ENCODE measurements at regions not wholly inside any gene's neighbourhood (a gene's known extent, or its start where the extent isn't known, plus 50 kb on each side); places are given as distances from the start of the nearest gene placed in this dataset.

DNA sequence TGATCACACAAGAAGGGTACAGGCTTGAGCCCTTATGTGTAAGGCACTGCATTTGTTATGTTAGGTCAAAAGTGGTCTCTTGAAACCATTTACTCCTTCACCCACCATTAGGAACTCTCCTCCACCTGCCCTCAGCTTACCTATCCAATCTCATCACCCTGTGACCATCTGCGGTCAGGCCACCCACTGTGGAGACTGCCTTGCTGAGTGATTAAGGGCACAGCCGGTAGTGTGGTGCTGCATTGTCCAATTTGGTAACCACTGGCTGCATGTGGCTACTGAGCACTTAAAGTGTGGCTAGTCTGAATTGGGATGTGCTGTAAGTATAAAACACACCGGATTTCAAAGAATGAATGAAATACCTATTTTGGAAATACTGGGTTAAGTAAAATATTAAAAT lies 177.1 kb upstream of the PARP11 start:
- Histone ChIP-seq H3K4me2 (ENCODE audit: low read length) (no peak overlapping the region), H3K4me1 (ENCODE audit: insufficient read depth, low read length, poor library complexity, severe bottlenecking) (no peaks in the 10 kb centered on the region), H3K9me2 (ENCODE audit: insufficient read depth, low read length) (no peaks in the 10 kb centered on the region), H3K27ac (ENCODE audit: low read depth, low read length, poor library complexity, severe bottlenecking) (no peak overlapping the region), H3K4me3 (ENCODE audit: low read depth, low read length, poor library complexity, severe bottlenecking) (no peak overlapping the region), H3K79me2 (ENCODE audit: insufficient read depth, low read depth, low read length) (no peaks in the 10 kb centered on the region), H2AFZ (ENCODE audit: low read length) (no peak overlapping the region), H4K20me1 (ENCODE audit: insufficient read depth, low read length) (no peaks in the 10 kb centered on the region), H3K9me3 (ENCODE audit: low read length) (no peaks in the 10 kb centered on the region), H3K36me3 (ENCODE audit: insufficient read depth, low read length) (no peaks in the 10 kb centered on the region)
- POLR2A ChIA-PET = interaction anchor here (0.5 to 0.8 kb wide), 3 partner anchors 27 to 1721 kb away, joined by 3 read pairs; no protein-coding TSS in a partner anchor
- intact Hi-C loops (cut with micrococcal nuclease; ENCODE audit: unreplicated experiment) = no loop called here
- DNase-seq (ENCODE audit: low spot score) = no peak
- no TSS peak for BruUV-seq (replicated peaks)
- CTCF ChIA-PET (ENCODE audit: unreplicated experiment) = interaction anchor here (0.5 kb wide), 1 partner anchor 19 kb away, joined by 3 read pairs; no protein-coding TSS in a partner anchor
- TF ChIP-seq, protein P1, sequence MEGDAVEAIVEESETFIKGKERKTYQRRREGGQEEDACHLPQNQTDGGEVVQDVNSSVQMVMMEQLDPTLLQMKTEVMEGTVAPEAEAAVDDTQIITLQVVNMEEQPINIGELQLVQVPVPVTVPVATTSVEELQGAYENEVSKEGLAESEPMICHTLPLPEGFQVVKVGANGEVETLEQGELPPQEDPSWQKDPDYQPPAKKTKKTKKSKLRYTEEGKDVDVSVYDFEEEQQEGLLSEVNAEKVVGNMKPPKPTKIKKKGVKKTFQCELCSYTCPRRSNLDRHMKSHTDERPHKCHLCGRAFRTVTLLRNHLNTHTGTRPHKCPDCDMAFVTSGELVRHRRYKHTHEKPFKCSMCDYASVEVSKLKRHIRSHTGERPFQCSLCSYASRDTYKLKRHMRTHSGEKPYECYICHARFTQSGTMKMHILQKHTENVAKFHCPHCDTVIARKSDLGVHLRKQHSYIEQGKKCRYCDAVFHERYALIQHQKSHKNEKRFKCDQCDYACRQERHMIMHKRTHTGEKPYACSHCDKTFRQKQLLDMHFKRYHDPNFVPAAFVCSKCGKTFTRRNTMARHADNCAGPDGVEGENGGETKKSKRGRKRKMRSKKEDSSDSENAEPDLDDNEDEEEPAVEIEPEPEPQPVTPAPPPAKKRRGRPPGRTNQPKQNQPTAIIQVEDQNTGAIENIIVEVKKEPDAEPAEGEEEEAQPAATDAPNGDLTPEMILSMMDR (conservative IDR thresholded peaks at IDR 0.05; ENCODE audit: low read length) = no peak
- no peak for TF ChIP-seq EZH2phosphoT487 (IDR thresholded peaks at IDR 0.05; ENCODE audit: borderline replicate concordance, low read depth, low read length)

DNA sequence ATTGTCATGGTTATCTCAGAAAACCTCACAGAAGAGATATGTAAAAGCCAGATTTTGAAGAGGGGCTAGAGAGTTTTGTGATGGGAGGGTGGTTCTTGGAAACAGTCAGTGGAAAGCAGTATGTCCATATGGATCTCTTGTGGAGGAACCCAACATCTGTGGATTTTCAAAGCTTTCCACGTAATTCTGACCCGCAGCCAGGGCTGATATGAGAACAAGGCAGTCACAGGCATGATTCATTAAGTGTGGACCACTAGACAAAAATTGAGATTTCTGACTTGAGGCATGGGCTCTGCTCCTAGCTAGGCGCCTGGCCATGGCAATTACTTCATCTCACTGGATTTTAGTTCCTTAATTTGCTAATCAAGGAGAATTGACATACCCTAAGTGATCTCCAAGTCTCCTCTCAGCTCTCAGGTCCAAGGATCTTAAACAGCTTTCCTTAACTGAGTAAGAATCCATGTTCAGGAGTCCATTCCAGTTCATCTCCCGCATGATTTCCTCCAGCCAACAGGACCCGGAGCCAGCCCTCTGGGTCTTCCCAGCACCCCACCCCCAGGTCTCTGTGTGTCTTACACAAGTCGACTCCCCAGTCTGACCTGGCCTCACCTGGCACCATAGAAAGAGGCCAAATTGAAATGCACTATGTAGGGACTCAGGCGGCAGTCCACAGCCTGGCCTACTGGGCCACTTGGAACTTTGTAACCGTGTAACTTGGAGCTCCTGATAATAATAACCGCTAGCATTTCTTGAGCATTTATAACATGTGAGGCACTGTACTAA lies 176.3 kb upstream of the PARP11 start:
- no peak for TF ChIP-seq EZH2phosphoT487 (IDR thresholded peaks at IDR 0.05; ENCODE audit: borderline replicate concordance, low read depth, low read length)
- TF ChIP-seq, protein P1 (conservative IDR thresholded peaks at IDR 0.05; ENCODE audit: low read length) = no peak
- no peak for DNase-seq (ENCODE audit: low spot score)
- Histone ChIP-seq H3K27ac (ENCODE audit: low read depth, low read length, poor library complexity, severe bottlenecking) (no peak overlapping the region), H2AFZ (ENCODE audit: low read length) (no peak overlapping the region), H3K36me3 (ENCODE audit: insufficient read depth, low read length) (no peaks in the 10 kb centered on the region), H4K20me1 (ENCODE audit: insufficient read depth, low read length) (no peaks in the 10 kb centered on the region), H3K4me2 (ENCODE audit: low read length) (no peak overlapping the region), H3K79me2 (ENCODE audit: insufficient read depth, low read depth, low read length) (no peaks in the 10 kb centered on the region), H3K9me2 (ENCODE audit: insufficient read depth, low read length) (no peaks in the 10 kb centered on the region), H3K4me1 (ENCODE audit: insufficient read depth, low read length, poor library complexity, severe bottlenecking) (no peaks in the 10 kb centered on the region), H3K9me3 (ENCODE audit: low read length) (no peaks in the 10 kb centered on the region), H3K4me3 (ENCODE audit: low read depth, low read length, poor library complexity, severe bottlenecking) (no peak overlapping the region)
- intact Hi-C loops (cut with micrococcal nuclease; ENCODE audit: unreplicated experiment) = no loop called here
- no TSS peak for BruUV-seq (replicated peaks)
- POLR2A ChIA-PET = interaction anchor here (0.6 to 0.8 kb wide), 2 partner anchors 381 to 1722 kb away, joined by 3 read pairs; no protein-coding TSS in a partner anchor
- CTCF ChIA-PET (ENCODE audit: unreplicated experiment) = no interaction called here

DNA sequence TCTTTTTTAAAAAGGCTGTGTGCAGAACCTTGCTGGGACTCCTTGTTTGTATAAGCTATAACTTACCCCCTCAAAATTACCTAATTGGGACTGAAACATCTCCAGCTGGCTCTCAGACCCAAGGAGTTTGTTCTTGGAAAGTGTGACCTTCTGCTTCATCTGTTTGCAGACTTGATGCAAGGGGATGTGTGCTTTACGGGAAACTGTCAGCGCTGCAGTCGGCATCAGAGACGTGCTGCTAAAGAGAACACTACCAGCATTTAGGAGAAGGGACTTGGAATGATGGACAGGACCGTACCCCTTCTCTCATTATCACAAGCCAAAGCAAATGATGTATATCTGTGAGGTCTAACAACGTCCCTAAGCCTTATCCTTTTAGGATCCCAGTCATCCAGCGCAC lies 174.2 kb upstream of the PARP11 start:
- H4K20me1 ChIP-seq (ENCODE audit: insufficient read depth, low read length) = no peaks in the 10 kb centered on the region
- no TSS peak for BruUV-seq (replicated peaks)
- CTCF ChIA-PET (ENCODE audit: unreplicated experiment) = no interaction called here
- no peak overlapping the region for H3K4me2 ChIP-seq (ENCODE audit: low read length)
- H3K9me2 ChIP-seq (ENCODE audit: insufficient read depth, low read length) = no peaks in the 10 kb centered on the region
- TF ChIP-seq EZH2phosphoT487 (IDR thresholded peaks at IDR 0.05; ENCODE audit: borderline replicate concordance, low read depth, low read length) = no peak
- TF ChIP-seq, protein P1 (conservative IDR thresholded peaks at IDR 0.05; ENCODE audit: low read length) = no peak
- H3K4me3 ChIP-seq (ENCODE audit: low read depth, low read length, poor library complexity, severe bottlenecking) = no peak overlapping the region
- H3K4me1 ChIP-seq (ENCODE audit: insufficient read depth, low read length, poor library complexity, severe bottlenecking) = no peaks in the 10 kb centered on the region
- POLR2A ChIA-PET = interaction anchor here (0.5 to 0.6 kb wide), 2 partner anchors 172 to 230 kb away, joined by 3 read pairs; no protein-coding TSS in a partner anchor
- H3K79me2 ChIP-seq (ENCODE audit: insufficient read depth, low read depth, low read length) = no peaks in the 10 kb centered on the region
- no peaks in the 10 kb centered on the region for H3K9me3 ChIP-seq (ENCODE audit: low read length)
- H3K36me3 ChIP-seq (ENCODE audit: insufficient read depth, low read length) = no peaks in the 10 kb centered on the region
- no peak overlapping the region for H3K27ac ChIP-seq (ENCODE audit: low read depth, low read length, poor library complexity, severe bottlenecking)
- intact Hi-C loops (cut with micrococcal nuclease; ENCODE audit: unreplicated experiment) = no loop called here
- DNase-seq (ENCODE audit: low spot score) = no peak
- H2AFZ ChIP-seq (ENCODE audit: low read length) = no peak overlapping the region
